Large intestine (tissue), 3 donors: ENCODE measurements at regions not wholly inside any gene's neighbourhood (a gene's known extent, or its start where the extent isn't known, plus 50 kb on each side); places are given as distances from the start of the nearest gene placed in this dataset.

Experiments used
- DNase-seq, 2 donors: peaks; one replicate each; pipeline versions ENCODE4 v3.0.0 to v3.0.0-alpha.2; 2013
- H3K27ac ChIP-seq: one replicate; pipeline ENCODE4 v1.5.1; 2013; ENCODE audit warnings: low read length
- H3K27me3 ChIP-seq: 2 replicates; pipeline ENCODE4 v1.6.1; 2013; ENCODE audit warnings: low read length; ENCODE audit not compliant: control insufficient read depth, insufficient read depth
- H3K36me3 ChIP-seq: 2 replicates; pipeline ENCODE4 v1.6.1; 2013; ENCODE audit warnings: low read length; ENCODE audit not compliant: control insufficient read depth, insufficient read depth
- H3K4me1 ChIP-seq: one replicate; pipeline ENCODE4 v1.6.1; 2013; ENCODE audit warnings: low read length; ENCODE audit not compliant: control insufficient read depth, insufficient read depth
- H3K4me3 ChIP-seq: one replicate; pipeline ENCODE4 v1.5.1; 2013; ENCODE audit warnings: low read length
- H3K9me3 ChIP-seq: one replicate; pipeline ENCODE4 v1.6.1; 2013; ENCODE audit warnings: mild to moderate bottlenecking, low read depth, low read length, moderate library complexity; ENCODE audit not compliant: control insufficient read depth
- WGBS: methylation state at CpG from one replicate; pipeline ENCODE4 v1.1.5; 2013; ENCODE audit warnings: low lambda C conversion rate; ENCODE audit not compliant: insufficient coverage; 5-methylcytosine and 5-hydroxymethylcytosine counted together

DNA sequence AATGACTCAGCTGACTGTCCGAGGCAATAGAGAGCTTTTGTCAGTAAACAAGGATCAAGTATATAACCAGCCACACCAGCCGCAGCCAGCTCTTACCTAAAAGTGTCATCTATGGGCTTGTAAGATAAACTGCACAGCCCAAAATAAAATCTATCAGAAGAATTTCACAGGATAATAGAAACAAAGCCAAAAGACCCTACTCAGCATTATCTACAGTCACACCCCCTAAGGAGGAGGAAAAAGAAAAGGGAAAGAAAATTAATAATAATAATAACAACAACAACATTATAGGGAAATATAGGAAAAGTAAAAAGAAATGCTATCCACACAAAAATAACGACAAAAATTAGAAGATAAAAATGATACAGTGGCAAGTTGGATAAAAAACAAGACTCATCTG lies 1883.8 kb downstream of the OLFM4 start:
- H3K27ac ChIP-seq, result no peak overlapping the region
- H3K4me1 ChIP-seq, result no peaks in the 10 kb centered on the region
- no peak overlapping the region for H3K4me3 ChIP-seq
- WGBS, result 90% methylated on average over 1 of the region's 3 CpGs
- no peaks in the 10 kb centered on the region for H3K27me3 ChIP-seq
- DNase-seq, result no peak
- no peaks in the 10 kb centered on the region for H3K9me3 ChIP-seq
- no peaks in the 10 kb centered on the region for H3K36me3 ChIP-seq

DNA sequence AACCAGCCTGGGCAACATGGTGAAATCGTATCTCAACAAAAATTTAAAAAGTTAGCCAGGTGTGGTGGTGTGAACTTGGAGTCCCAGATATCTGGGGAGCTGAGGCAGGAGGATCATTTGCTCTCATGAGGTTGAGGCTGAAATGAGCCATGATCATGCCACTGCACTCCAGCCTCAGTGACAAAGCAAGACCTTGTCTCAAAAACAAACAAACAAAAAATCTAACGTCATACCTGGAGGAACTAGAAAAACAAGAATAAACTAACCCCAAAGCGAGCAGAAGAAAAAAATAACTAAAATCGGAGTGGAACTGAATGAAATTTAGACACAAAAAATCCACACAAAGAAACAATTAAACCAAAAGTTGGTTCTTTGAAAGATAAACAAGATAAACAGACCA lies 1885.1 kb downstream of the OLFM4 start:
- 79% methylated on average over 2 of the region's 4 CpGs for WGBS
- H3K9me3 ChIP-seq, result no peaks in the 10 kb centered on the region
- no peak overlapping the region for H3K4me3 ChIP-seq
- no peaks in the 10 kb centered on the region for H3K36me3 ChIP-seq
- no peak for DNase-seq
- no peaks in the 10 kb centered on the region for H3K4me1 ChIP-seq
- H3K27ac ChIP-seq, result no peak overlapping the region
- no peaks in the 10 kb centered on the region for H3K27me3 ChIP-seq

DNA sequence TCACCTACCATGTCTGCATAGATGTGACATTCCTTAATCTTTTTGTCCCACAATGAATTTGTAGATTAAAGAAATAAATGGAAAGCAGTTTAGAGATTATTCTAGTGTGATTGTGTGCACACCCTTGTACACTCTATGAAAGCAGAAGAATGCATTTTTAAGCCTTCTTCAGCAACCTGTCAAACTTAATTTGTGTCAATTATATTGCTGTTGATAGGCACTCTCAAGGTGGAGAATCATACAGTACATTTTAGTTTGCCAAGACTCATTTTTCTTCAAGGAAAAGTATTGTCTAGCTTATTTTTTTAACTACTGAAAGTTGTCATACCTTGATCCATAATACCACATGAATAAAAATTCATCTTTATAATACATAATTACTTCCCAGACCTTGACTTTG lies 1898.9 kb downstream of the OLFM4 start:
- H3K9me3 ChIP-seq, result no peaks in the 10 kb centered on the region
- no peak for DNase-seq
- H3K4me1 ChIP-seq, result no peaks in the 10 kb centered on the region
- no peaks in the 10 kb centered on the region for H3K36me3 ChIP-seq
- no peaks in the 10 kb centered on the region for H3K27me3 ChIP-seq
- H3K4me3 ChIP-seq, result no peak overlapping the region
- no peak overlapping the region for H3K27ac ChIP-seq

DNA sequence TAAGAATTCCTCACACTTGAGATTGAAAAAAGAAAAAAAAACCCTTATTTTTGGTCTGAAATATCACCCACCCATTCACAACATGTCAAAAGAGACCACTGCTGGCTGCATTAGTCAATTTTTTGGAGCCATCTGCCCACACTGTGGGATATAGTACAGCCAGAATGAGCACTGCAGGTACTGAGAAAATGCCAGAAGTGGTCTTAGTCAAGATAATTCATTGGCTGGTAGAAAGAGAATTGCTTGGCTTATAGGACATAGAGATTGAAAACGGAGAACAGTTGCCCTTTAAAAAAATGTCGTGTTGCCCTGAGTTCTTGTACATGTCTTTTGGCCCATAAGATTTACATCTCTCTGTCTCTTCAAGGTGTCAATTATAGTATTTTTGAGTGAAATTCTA lies 1899.5 kb downstream of the OLFM4 start:
- H3K4me1 ChIP-seq, result no peaks in the 10 kb centered on the region
- no peaks in the 10 kb centered on the region for H3K9me3 ChIP-seq
- no peaks in the 10 kb centered on the region for H3K27me3 ChIP-seq
- H3K27ac ChIP-seq, result no peak overlapping the region
- H3K4me3 ChIP-seq, result no peak overlapping the region
- H3K36me3 ChIP-seq, result no peaks in the 10 kb centered on the region
- DNase-seq, result no peak
- 100% methylated on average over 1 of the region's 2 CpGs for WGBS

DNA sequence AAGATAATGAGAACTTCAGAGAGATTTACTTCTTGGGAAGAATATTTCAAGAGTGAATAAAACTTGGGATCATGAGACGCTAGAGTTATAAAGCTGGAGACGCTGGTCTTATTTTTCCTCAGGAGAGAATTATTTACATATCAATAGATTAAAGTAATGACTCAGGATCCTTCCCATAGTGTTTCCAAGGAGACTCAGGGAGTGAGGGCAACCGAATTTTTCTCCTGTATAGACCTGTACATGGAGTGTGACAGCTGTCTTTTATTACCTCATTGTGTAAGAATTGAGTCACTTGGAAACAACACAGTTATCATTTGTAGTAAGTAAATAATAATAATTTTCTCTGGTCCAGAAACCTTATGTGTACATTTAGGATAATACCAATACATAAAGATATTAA lies 1905.5 kb downstream of the OLFM4 start:
- Histone ChIP-seq H3K9me3 (no peaks in the 10 kb centered on the region), H3K36me3 (no peaks in the 10 kb centered on the region), H3K27me3 (no peaks in the 10 kb centered on the region), H3K27ac (no peak overlapping the region), H3K4me3 (no peak overlapping the region), H3K4me1 (no peaks in the 10 kb centered on the region)
- DNase-seq, result peak in 1 of 2 donors; percentile 4
- WGBS, result no CpG with 5 or more reads among the region's 3 CpGs

DNA sequence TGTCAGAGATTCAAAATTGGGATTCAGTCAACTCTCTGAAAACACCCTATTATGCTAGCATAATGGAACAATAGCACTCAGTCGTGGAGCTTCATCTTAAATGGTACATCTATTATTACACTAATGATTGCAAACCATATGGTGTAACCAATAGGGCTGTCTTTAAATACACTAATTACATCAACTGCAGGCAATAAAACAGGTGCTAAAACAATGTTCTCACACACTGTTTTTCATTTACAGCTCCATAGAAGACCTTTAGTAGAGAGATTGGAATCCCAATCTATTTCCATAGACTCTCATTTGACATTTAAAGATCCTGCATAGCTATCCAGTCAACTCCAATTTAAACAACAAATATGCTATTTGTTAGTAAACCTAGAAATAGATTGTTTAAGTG lies 1917.4 kb downstream of the OLFM4 start:
- Histone ChIP-seq H3K4me3 (no peak overlapping the region), H3K36me3 (no peaks in the 10 kb centered on the region), H3K9me3 (no peaks in the 10 kb centered on the region), H3K4me1 (no peaks in the 10 kb centered on the region), H3K27me3 (no peaks in the 10 kb centered on the region), H3K27ac (no peak overlapping the region)
- WGBS, result no CpG with 5 or more reads among the region's 1 CpG
- peak in 1 of 2 donors; percentile 3 for DNase-seq

DNA sequence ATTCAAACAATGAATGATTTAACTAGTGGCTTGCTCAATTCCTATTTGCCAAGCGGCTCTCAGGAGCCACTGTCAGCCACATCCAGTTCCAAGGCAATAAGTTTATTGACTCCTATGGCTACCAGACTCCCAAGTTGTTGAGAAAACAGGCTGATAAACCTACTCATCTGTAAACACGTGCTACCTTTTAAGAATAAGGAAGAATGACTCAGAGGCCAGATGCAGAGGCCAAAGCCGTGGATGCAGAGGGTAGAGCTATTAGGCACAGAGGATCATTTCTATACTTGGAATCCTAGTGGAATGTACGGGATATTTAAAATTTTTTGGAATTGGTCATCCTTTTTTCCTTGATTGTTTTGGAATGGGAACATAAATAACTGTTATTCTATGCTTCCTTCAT lies 1921.1 kb downstream of the OLFM4 start:
- Histone ChIP-seq H3K4me3 (no peak overlapping the region), H3K27me3 (no peaks in the 10 kb centered on the region), H3K36me3 (no peaks in the 10 kb centered on the region), H3K9me3 (no peaks in the 10 kb centered on the region), H3K27ac (no peak overlapping the region), H3K4me1 (no peaks in the 10 kb centered on the region)
- 92% methylated on average over 2 of the region's 4 CpGs for WGBS
- no peak for DNase-seq

DNA sequence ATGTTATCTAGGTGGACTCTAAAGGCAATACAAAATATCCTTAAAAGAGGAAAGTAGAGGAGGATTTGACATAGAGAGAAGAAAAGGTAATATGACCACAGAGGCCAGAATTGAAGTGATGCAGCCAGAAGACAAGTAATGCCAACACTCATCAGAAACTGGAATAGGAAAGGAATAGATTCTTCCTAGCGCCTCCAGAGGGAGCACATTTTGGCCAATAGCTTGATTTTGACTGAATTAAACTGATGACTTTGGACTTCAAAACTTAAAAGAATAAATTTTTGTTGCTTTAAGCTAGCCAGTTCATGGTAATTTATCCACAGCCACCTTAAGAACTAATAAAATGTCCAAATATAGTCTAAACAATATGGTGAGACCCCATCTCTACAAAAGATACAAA lies 1921.9 kb downstream of the OLFM4 start:
- no peaks in the 10 kb centered on the region for H3K36me3 ChIP-seq
- no peak for DNase-seq
- no peak overlapping the region for H3K27ac ChIP-seq
- no peaks in the 10 kb centered on the region for H3K4me1 ChIP-seq
- no peaks in the 10 kb centered on the region for H3K27me3 ChIP-seq
- H3K4me3 ChIP-seq, result no peak overlapping the region
- no peaks in the 10 kb centered on the region for H3K9me3 ChIP-seq
- WGBS, result no CpG with 5 or more reads among the region's 1 CpG

DNA sequence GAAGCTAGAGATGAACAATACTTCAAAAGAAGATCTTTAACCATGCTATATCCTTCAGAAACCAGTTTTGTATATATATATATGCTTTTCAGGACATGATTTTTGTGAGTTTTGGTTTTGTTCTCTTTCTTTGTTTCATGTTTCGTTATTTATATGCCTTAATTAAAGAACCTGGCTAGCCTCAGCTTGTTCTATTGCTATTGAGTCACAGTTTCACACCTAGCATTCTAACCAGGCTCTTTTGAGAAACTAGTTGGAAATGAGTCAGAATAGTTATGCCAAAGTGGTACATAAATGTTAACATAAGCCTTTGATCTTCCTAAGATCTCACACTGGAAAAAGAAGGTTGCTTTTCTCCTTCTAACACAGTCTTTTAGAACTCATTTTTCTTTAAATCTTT lies 1925.2 kb downstream of the OLFM4 start:
- no peaks in the 10 kb centered on the region for H3K27me3 ChIP-seq
- DNase-seq, result no peak
- no peak overlapping the region for H3K4me3 ChIP-seq
- WGBS, result no CpG with 5 or more reads among the region's 1 CpG
- peaks cover under 1% of the 10 kb centered on the region for H3K9me3 ChIP-seq
- no peak overlapping the region for H3K27ac ChIP-seq
- no peaks in the 10 kb centered on the region for H3K4me1 ChIP-seq
- no peaks in the 10 kb centered on the region for H3K36me3 ChIP-seq

DNA sequence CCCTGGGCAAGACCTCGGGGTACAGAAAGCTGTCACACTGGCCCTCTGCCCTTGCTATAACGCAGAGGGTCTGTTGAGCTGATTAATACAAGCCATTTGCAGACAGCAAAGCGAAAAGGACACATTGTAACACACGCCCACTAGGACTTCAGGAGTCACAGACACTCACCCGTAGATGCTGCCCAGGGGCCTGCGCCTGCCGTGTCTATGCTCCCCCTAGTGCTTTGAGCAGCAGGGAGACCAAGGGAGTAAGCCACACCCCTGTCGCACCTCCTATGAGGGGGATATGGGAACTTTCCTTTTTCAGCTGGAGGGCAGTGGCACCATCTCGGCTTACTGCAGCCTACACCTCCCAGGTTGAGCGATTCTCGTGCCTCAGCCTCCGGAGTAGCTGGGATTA lies 1930.2 kb downstream of the OLFM4 start:
- Histone ChIP-seq H3K36me3 (no peaks in the 10 kb centered on the region), H3K27ac (no peak overlapping the region), H3K27me3 (no peaks in the 10 kb centered on the region), H3K4me1 (no peaks in the 10 kb centered on the region), H3K4me3 (no peak overlapping the region), H3K9me3 (peaks cover 10% of the 10 kb centered on the region)
- no CpG with 5 or more reads among the region's 12 CpGs for WGBS
- DNase-seq, result no peak

DNA sequence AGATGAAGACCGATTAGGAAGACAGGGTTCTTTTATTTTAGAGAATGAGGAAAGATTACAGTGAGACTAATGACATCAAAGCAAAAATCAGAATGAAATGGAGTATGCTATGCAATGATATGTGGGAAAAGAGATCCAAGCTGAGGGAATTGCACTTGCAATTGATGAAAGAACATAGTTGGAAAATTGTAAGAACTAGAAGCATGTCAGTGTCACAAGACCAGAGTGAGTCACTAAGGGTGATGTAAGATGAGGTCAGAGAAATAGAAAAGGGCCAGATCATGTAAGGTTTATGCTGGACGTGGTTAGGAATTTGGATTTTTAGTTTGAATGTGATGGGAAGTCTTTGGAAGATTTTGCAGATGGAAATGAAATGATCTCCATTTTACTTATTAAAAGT lies 1937.3 kb downstream of the OLFM4 start:
- Histone ChIP-seq H3K9me3 (peaks cover 4% of the 10 kb centered on the region), H3K36me3 (no peaks in the 10 kb centered on the region), H3K4me1 (no peaks in the 10 kb centered on the region), H3K27ac (no peak overlapping the region), H3K4me3 (no peak overlapping the region), H3K27me3 (no peaks in the 10 kb centered on the region)
- WGBS, result 88% methylated on average over 2 of the region's 2 CpGs
- DNase-seq, result no peak
